ENCODE measurements at regions not wholly inside any gene's neighbourhood (a gene's known extent, or its start where the extent isn't known, plus 50 kb on each side); places are given as distances from the start of the nearest gene placed in this dataset.

GRCh38 chr13:47334173-47334572 is 437.3 kb upstream of the HTR2A start:
- H3K4me1 ChIP-seq, result peaks cover 0 to 5% (median 0%) of the 10 kb centered on the region in 4 donors
- TF ChIP-seq POLR2AphosphoS5 (IDR thresholded peaks at IDR 0.05) (peak in 1 of 4 donors; percentile 54), CTCF (IDR thresholded peaks at IDR 0.05) (no peak)
- no peaks in the 10 kb centered on the region for H3K9me3 ChIP-seq
- H3K27me3 ChIP-seq, result no peaks in the 10 kb centered on the region
- intact Hi-C loops (cut with DNase I), result no loop called here
- H3K27ac ChIP-seq, result peak overlapping the region in 1 of 4 donors; percentile 52
- H3K4me3 ChIP-seq, result no peak overlapping the region
- WGBS, 2 donors, result 73 to 80% methylated on average over 3 of the region's 3 CpGs
- DNase-seq, result peak; percentile 84
- H3K36me3 ChIP-seq, result no peaks in the 10 kb centered on the region

GRCh38 chr13:47332149-47332548 is 435.3 kb upstream of the HTR2A start:
- intact Hi-C loops (cut with DNase I), result no loop called here
- peak in 1 of 4 donors; percentile 30 for TF ChIP-seq POLR2AphosphoS5 (IDR thresholded peaks at IDR 0.05)
- no peak for TF ChIP-seq POLR2A (IDR thresholded peaks at IDR 0.05)
- 63 to 81% methylated on average over 4 of the region's 4 CpGs for WGBS, 2 donors

GRCh38 chr13:47330031-47330430 is 433.2 kb upstream of the HTR2A start:
- H3K4me3 ChIP-seq, result no peak overlapping the region
- DNase-seq, result no peak
- intact Hi-C loops (cut with DNase I), result no loop called here
- H3K27ac ChIP-seq, result no peak overlapping the region
- no peaks in the 10 kb centered on the region for H3K27me3 ChIP-seq
- H3K4me1 ChIP-seq, result peaks cover 0 to 5% (median 0%) of the 10 kb centered on the region in 4 donors
- H3K36me3 ChIP-seq, result no peaks in the 10 kb centered on the region
- no peaks in the 10 kb centered on the region for H3K9me3 ChIP-seq
- TF ChIP-seq CTCF (IDR thresholded peaks at IDR 0.05) (no peak), EP300 (IDR thresholded peaks at IDR 0.05) (no peak), POLR2A (IDR thresholded peaks at IDR 0.05) (no peak), POLR2AphosphoS5 (IDR thresholded peaks at IDR 0.05) (no peak)
- WGBS, 2 donors, result 87 to 90% methylated on average over 6 of the region's 6 CpGs

More at GRCh38 chr13:47332149-47332548, 435.3 kb upstream of the HTR2A start:
- Histone ChIP-seq H3K27ac (peak overlapping the region in 1 of 4 donors; percentile 52), H3K27me3 (no peaks in the 10 kb centered on the region), H3K36me3 (no peaks in the 10 kb centered on the region), H3K4me1 (peaks cover 0 to 5% (median 0%) of the 10 kb centered on the region in 4 donors), H3K9me3 (no peaks in the 10 kb centered on the region), H3K4me3 (no peak overlapping the region)
- no peak for DNase-seq

GRCh38 chr13:47327861-47328260 is 431.0 kb upstream of the HTR2A start:
- 74 to 79% methylated on average over 1 of the region's 1 CpG for WGBS, 2 donors
- no peaks in the 10 kb centered on the region for H3K27me3 ChIP-seq
- no peaks in the 10 kb centered on the region for H3K9me3 ChIP-seq
- TF ChIP-seq POLR2AphosphoS5 (IDR thresholded peaks at IDR 0.05) (no peak), CTCF (IDR thresholded peaks at IDR 0.05) (no peak), EP300 (IDR thresholded peaks at IDR 0.05) (no peak), POLR2A (IDR thresholded peaks at IDR 0.05) (no peak)
- peaks cover 0 to 5% (median 0%) of the 10 kb centered on the region in 4 donors for H3K4me1 ChIP-seq
- intact Hi-C loops (cut with DNase I), result no loop called here
- H3K36me3 ChIP-seq, result no peaks in the 10 kb centered on the region
- H3K27ac ChIP-seq, result no peak overlapping the region
- no peak overlapping the region for H3K4me3 ChIP-seq
- DNase-seq, result no peak

GRCh38 chr13:47326061-47326460 is 429.2 kb upstream of the HTR2A start:
- no peak for TF ChIP-seq EP300 (IDR thresholded peaks at IDR 0.05)
- no peak for TF ChIP-seq CTCF (IDR thresholded peaks at IDR 0.05)
- TF ChIP-seq POLR2A (IDR thresholded peaks at IDR 0.05), result no peak
- no peak for TF ChIP-seq POLR2AphosphoS5 (IDR thresholded peaks at IDR 0.05)
- Histone ChIP-seq H3K9me3 (no peaks in the 10 kb centered on the region), H3K27me3 (no peaks in the 10 kb centered on the region), H3K36me3 (no peaks in the 10 kb centered on the region), H3K4me3 (no peak overlapping the region), H3K4me1 (peaks cover 0 to 3% (median 0%) of the 10 kb centered on the region in 4 donors), H3K27ac (no peak overlapping the region)
- WGBS, 2 donors, result 61 to 80% methylated on average over 2 of the region's 2 CpGs
- no peak for DNase-seq
- intact Hi-C loops (cut with DNase I), result no loop called here

All from sigmoid colon (tissue), 6 donors.